ENCODE measurements at regions not wholly inside any gene's neighbourhood (a gene's known extent, or its start where the extent isn't known, plus 50 kb on each side); places are given as distances from the start of the nearest gene placed in this dataset.

- TF ChIP-seq ZFP36 (IDR thresholded peaks at IDR 0.05; ENCODE audit: low read depth, low read length, partially characterized antibody) (no peak), SNAPC5 (CRISPR knock-in tag; IDR thresholded peaks at IDR 0.05) (no peak), NCOA1 (IDR thresholded peaks at IDR 0.05; ENCODE audit: low read depth) (no peak), POLR2A (conservative IDR thresholded peaks at IDR 0.05) (no peak), NFXL1 (CRISPR knock-in tag; IDR thresholded peaks at IDR 0.05) (no peak), FOXJ3 (CRISPR knock-in tag; IDR thresholded peaks at IDR 0.05) (no peak), ZNF277 (CRISPR knock-in tag; IDR thresholded peaks at IDR 0.05; ENCODE audit: borderline replicate concordance) (no peak), PHTF2 (CRISPR knock-in tag; IDR thresholded peaks at IDR 0.05) (no peak), ZNF740 (CRISPR knock-in tag; IDR thresholded peaks at IDR 0.05) (no peak), ZNF740 (tag; IDR thresholded peaks at IDR 0.05) (no peak)
- TF ChIP-seq, protein P1, sequence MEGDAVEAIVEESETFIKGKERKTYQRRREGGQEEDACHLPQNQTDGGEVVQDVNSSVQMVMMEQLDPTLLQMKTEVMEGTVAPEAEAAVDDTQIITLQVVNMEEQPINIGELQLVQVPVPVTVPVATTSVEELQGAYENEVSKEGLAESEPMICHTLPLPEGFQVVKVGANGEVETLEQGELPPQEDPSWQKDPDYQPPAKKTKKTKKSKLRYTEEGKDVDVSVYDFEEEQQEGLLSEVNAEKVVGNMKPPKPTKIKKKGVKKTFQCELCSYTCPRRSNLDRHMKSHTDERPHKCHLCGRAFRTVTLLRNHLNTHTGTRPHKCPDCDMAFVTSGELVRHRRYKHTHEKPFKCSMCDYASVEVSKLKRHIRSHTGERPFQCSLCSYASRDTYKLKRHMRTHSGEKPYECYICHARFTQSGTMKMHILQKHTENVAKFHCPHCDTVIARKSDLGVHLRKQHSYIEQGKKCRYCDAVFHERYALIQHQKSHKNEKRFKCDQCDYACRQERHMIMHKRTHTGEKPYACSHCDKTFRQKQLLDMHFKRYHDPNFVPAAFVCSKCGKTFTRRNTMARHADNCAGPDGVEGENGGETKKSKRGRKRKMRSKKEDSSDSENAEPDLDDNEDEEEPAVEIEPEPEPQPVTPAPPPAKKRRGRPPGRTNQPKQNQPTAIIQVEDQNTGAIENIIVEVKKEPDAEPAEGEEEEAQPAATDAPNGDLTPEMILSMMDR (IDR thresholded peaks at IDR 0.05 in 2 of 3, conservative IDR thresholded peaks at IDR 0.05 in 1 of 3; ENCODE audit: insufficient read depth in 2 of 3, low read depth in 1 of 3, low read length in 3 of 3), result no peak
Measured at GRCh38 chr5:83848941-83849340, 128.3 kb upstream of the HAPLN1 start.
